HEK293T (cell line): ENCODE measurements at regions not wholly inside any gene's neighbourhood (a gene's known extent, or its start where the extent isn't known, plus 50 kb on each side); places are given as distances from the start of the nearest gene placed in this dataset.

Source experiments
- CTCF ChIA-PET: fragments of 350-600 bp; formaldehyde crosslinking; extraction: SDS; loops from one replicate; lab custom pipeline; 2021; ENCODE audit warnings: antibody characterized with exemption, inconsistent platforms; lab: Yijun Ruan, JAX
- POLR2A ChIA-PET: fragments of 350-600 bp; formaldehyde crosslinking; extraction: SDS; loops from one replicate; lab custom pipeline; 2020; ENCODE audit warnings: antibody characterized with exemption, inconsistent platforms; lab: Yijun Ruan, JAX
- DNase-seq: peaks from one replicate; pipeline ENCODE4 v3.0.0; 2012; ENCODE audit warnings: mixed read lengths; ENCODE audit errors: extremely low spot score
- ARNT ChIP-seq: fragments of 450-650 bp; IDR thresholded peaks from 2 replicates; pipeline ENCODE4 v1.6.1; 2017; ENCODE audit warnings: mild to moderate bottlenecking
- BHLHE40 ChIP-seq: fragments of 450-650 bp; IDR thresholded peaks from 2 replicates; pipeline ENCODE4 v1.6.1; 2016; ENCODE audit warnings: mild to moderate bottlenecking, moderate library complexity, borderline replicate concordance
- CTBP1 ChIP-seq: fragments of 450-650 bp; IDR thresholded peaks from 2 replicates; pipeline ENCODE4 v1.6.1; 2016; ENCODE audit warnings: borderline replicate concordance
- ELF4 ChIP-seq: fragments of 450-650 bp; IDR thresholded peaks from 2 replicates; pipeline ENCODE4 v1.6.1; 2017; ENCODE audit warnings: antibody characterized with exemption
- FOXA1 ChIP-seq: fragments of 450-650 bp; IDR thresholded peaks from 2 replicates; pipeline ENCODE4 v1.6.1; 2016; ENCODE audit warnings: mild to moderate bottlenecking
- FOXK2 ChIP-seq: fragments of 450-650 bp; IDR thresholded peaks from 2 replicates; pipeline ENCODE4 v1.6.1; 2016; ENCODE audit warnings: mild to moderate bottlenecking
- FOXM1 ChIP-seq: fragments of 450-650 bp; IDR thresholded peaks from 2 replicates; pipeline ENCODE4 v1.6.1; 2017; ENCODE audit warnings: mild to moderate bottlenecking, borderline replicate concordance
- HDGF ChIP-seq: fragments of 450-650 bp; IDR thresholded peaks from 2 replicates; pipeline ENCODE4 v1.6.1; 2017; ENCODE audit warnings: antibody characterized with exemption, borderline replicate concordance
- L3MBTL2 ChIP-seq: fragments of 450-650 bp; conservative IDR thresholded peaks from 2 replicates; pipeline ENCODE4 v1.6.1; 2016; ENCODE audit warnings: mild to moderate bottlenecking
- LEF1 ChIP-seq: fragments of 450-650 bp; IDR thresholded peaks from 2 replicates; pipeline ENCODE4 v1.6.1; 2017; ENCODE audit warnings: mild to moderate bottlenecking, borderline replicate concordance
- NFRKB ChIP-seq: fragments of 450-650 bp; IDR thresholded peaks from 2 replicates; pipeline ENCODE4 v1.6.1; 2016; ENCODE audit warnings: mild to moderate bottlenecking, moderate library complexity
- SP1 ChIP-seq: fragments of 450-650 bp; IDR thresholded peaks from 2 replicates; pipeline ENCODE4 v1.6.1; 2017
- SUZ12 ChIP-seq: fragments of 450-650 bp; IDR thresholded peaks from 2 replicates; pipeline ENCODE4 v1.6.1; 2016; ENCODE audit warnings: mild to moderate bottlenecking
- TARDBP ChIP-seq: fragments of 450-650 bp; IDR thresholded peaks from 2 replicates; pipeline ENCODE4 v1.6.1; 2016
- ZNF384 ChIP-seq: fragments of 450-650 bp; IDR thresholded peaks from 2 replicates; pipeline ENCODE4 v1.6.1; 2016
- TF ChIP-seq, protein P1 (sequence below): fragments of 450-650 bp; IDR thresholded peaks from 2 replicates; pipeline ENCODE4 v1.6.1; 2016

DNA sequence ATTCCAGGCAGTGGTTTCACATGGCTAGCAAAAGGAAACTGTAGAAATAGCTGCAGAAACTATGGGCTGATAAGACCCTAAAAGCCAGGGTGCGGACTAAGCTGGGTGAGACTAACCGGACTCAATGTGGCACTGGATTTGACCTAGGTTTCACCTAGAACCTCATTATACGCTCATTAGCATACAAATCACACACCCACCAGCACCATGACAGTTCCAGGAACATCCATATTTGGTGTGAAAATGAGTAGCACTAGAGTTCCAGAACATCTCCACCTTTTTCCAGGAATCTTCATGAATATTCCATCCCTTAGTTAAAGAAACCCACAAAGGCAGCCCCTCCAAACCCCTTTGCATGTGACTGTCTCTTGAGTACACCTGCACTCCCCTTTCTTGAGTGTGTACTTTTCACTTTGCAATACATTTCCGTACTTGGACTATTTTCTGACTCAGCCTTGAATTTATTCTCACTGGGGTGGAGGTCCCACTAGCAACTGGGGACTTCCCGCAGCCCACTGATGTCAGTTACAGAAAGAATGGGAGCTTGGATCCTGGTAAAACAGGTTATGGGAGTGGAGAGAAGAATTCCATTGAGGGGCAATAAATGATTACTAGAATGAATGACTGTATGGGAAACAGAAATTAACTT is 58.0 kb upstream of the SPATA31C2 start:
- DNase-seq, result no peak
- POLR2A ChIA-PET, result no interaction called here
- CTCF ChIA-PET, result no interaction called here
- TF ChIP-seq TARDBP, result no peak
- no peak for TF ChIP-seq FOXK2
- TF ChIP-seq LEF1, result no peak
- TF ChIP-seq CTBP1, result no peak
- TF ChIP-seq ZNF384, result no peak
- no peak for TF ChIP-seq FOXA1
- no peak for TF ChIP-seq ARNT
- no peak for TF ChIP-seq SUZ12
- no peak for TF ChIP-seq HDGF
- no peak for TF ChIP-seq FOXM1
- no peak for TF ChIP-seq ELF4
- TF ChIP-seq NFRKB, result no peak
- TF ChIP-seq, protein P1, sequence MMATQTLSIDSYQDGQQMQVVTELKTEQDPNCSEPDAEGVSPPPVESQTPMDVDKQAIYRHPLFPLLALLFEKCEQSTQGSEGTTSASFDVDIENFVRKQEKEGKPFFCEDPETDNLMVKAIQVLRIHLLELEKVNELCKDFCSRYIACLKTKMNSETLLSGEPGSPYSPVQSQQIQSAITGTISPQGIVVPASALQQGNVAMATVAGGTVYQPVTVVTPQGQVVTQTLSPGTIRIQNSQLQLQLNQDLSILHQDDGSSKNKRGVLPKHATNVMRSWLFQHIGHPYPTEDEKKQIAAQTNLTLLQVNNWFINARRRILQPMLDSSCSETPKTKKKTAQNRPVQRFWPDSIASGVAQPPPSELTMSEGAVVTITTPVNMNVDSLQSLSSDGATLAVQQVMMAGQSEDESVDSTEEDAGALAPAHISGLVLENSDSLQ, result no peak

DNA sequence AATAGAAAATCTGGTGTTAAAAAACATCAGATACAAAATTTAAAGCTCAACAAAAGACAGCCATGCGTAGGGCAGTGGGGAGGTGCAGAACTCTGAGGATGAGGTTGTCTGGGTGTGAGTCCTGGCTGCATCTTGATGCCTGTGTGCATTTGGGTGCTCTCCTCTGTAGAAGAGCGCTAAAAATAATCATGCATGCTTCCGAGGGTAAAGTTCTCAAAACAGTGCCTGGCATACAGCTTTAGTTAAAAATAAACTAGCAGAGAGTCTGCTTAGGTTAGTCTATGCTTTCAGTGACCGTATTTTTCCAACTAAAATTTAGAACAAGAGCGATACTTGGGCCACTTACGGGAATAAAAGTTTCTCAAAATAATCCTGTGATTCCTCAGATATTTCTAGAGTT is 55.5 kb upstream of the SPATA31C2 start:
- no peak for TF ChIP-seq SUZ12
- TF ChIP-seq ARNT, result no peak
- TF ChIP-seq ELF4, result no peak
- TF ChIP-seq FOXA1, result no peak
- no peak for TF ChIP-seq TARDBP
- TF ChIP-seq L3MBTL2, result no peak
- TF ChIP-seq ZNF384, result no peak
- no peak for TF ChIP-seq NFRKB
- no peak for TF ChIP-seq CTBP1
- no peak for TF ChIP-seq LEF1
- no peak for TF ChIP-seq SP1
- TF ChIP-seq, protein P1, result no peak
- TF ChIP-seq BHLHE40, result no peak
- TF ChIP-seq HDGF, result no peak
- TF ChIP-seq FOXK2, result no peak
- POLR2A ChIA-PET, result no interaction called here
- CTCF ChIA-PET, result no interaction called here
- DNase-seq, result no peak

- no peak for TF ChIP-seq L3MBTL2
- CTCF ChIA-PET, result no interaction called here
- no peak for DNase-seq
- POLR2A ChIA-PET, result no interaction called here
Measured at GRCh38 chr9:88191456-88191855, 53.2 kb upstream of the SPATA31C2 start.

DNA sequence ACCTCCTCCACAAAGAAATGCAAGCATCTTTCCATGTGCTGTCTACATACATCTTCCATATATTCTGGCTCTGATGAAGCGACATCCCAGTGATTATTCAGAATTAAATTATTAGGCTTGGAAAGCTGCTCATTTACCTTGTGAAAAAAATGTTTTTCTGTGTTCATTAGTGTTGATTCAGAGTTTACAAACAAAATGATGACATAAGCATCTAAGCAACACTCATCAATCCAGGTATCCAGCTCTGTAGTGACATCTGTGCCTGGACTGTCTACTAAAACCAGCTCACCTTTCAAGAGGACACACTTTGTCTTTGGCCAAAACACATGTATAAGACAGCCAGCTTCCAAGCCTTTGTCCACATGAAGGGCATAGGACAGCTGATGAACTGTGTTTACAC is 51.1 kb upstream of the SPATA31C2 start:
- no peak for TF ChIP-seq ZNF384
- TF ChIP-seq LEF1, result no peak
- TF ChIP-seq BHLHE40, result no peak
- TF ChIP-seq ARNT, result no peak
- TF ChIP-seq TARDBP, result no peak
- TF ChIP-seq SP1, result no peak
- TF ChIP-seq, protein P1, result no peak
- no peak for TF ChIP-seq FOXA1
- no peak for TF ChIP-seq CTBP1
- no peak for TF ChIP-seq FOXK2
- TF ChIP-seq L3MBTL2, result no peak
- TF ChIP-seq HDGF, result no peak
- TF ChIP-seq SUZ12, result no peak
- no peak for TF ChIP-seq FOXM1
- no peak for TF ChIP-seq ELF4
- ChIA-PET POLR2A (no interaction called here), CTCF (no interaction called here)
- DNase-seq, result no peak
